Neural progenitor cell (in vitro differentiated cells): ENCODE measurements at regions not wholly inside any gene's neighbourhood (a gene's known extent, or its start where the extent isn't known, plus 50 kb on each side); places are given as distances from the start of the nearest gene placed in this dataset.

Experiments used
- EZH2 ChIP-seq: fragments of 200-600 bp; sonication (generic); IDR thresholded peaks from 2 replicates; pipeline ENCODE4 v1.6.1; 2017; ENCODE audit warnings: antibody characterized with exemption, mild to moderate bottlenecking, moderate library complexity
- EZH2phosphoT487 ChIP-seq: fragments of 200-600 bp; sonication (generic); IDR thresholded peaks from 2 replicates; pipeline ENCODE4 v1.6.1; 2017; ENCODE audit warnings: antibody characterized with exemption
- TF ChIP-seq, protein P1 (sequence below): fragments of 200-600 bp; sonication (generic); IDR thresholded peaks from 2 replicates; pipeline ENCODE4 v1.5.1; 2017; ENCODE audit warnings: antibody characterized with exemption, mild to moderate bottlenecking

GRCh38 chr13:83229574-83230305 is 652.5 kb downstream of the SLITRK1 start:
- TF ChIP-seq EZH2phosphoT487 (no peak), EZH2 (no peak)
- TF ChIP-seq, protein P1, sequence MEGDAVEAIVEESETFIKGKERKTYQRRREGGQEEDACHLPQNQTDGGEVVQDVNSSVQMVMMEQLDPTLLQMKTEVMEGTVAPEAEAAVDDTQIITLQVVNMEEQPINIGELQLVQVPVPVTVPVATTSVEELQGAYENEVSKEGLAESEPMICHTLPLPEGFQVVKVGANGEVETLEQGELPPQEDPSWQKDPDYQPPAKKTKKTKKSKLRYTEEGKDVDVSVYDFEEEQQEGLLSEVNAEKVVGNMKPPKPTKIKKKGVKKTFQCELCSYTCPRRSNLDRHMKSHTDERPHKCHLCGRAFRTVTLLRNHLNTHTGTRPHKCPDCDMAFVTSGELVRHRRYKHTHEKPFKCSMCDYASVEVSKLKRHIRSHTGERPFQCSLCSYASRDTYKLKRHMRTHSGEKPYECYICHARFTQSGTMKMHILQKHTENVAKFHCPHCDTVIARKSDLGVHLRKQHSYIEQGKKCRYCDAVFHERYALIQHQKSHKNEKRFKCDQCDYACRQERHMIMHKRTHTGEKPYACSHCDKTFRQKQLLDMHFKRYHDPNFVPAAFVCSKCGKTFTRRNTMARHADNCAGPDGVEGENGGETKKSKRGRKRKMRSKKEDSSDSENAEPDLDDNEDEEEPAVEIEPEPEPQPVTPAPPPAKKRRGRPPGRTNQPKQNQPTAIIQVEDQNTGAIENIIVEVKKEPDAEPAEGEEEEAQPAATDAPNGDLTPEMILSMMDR: no peak
